IgD-negative memory B cell (primary cell): ENCODE measurements at regions not wholly inside any gene's neighbourhood (a gene's known extent, or its start where the extent isn't known, plus 50 kb on each side); places are given as distances from the start of the nearest gene placed in this dataset.

Experiments used
- H3K27ac Mint-ChIP-seq, 3 donors: one replicate each; pipeline ENCODE4 v1.8.0; 2020 to 2022; ENCODE audit warnings: mild to moderate bottlenecking in 3 of 3, mixed read lengths in 3 of 3, moderate library complexity in 1 of 3
- H3K27me3 Mint-ChIP-seq: one replicate; pipeline ENCODE4 v1.8.0; 2021; ENCODE audit warnings: mixed read lengths
- H3K36me3 Mint-ChIP-seq: one replicate; pipeline ENCODE4 v1.8.0; 2020; ENCODE audit warnings: mild to moderate bottlenecking, mixed read lengths
- H3K4me1 Mint-ChIP-seq, 3 donors: one replicate each; pipeline ENCODE4 v1.8.0; 2020 to 2022; ENCODE audit warnings: mixed read lengths in 3 of 3, mild to moderate bottlenecking in 1 of 3
- H3K4me3 Mint-ChIP-seq, 4 donors: one replicate each; pipeline ENCODE4 v1.8.0; 2020 to 2022; ENCODE audit warnings: mild to moderate bottlenecking in 4 of 4, mixed read lengths in 4 of 4, moderate library complexity in 3 of 4
- H3K9me3 Mint-ChIP-seq, 3 donors: one replicate each; pipeline ENCODE4 v1.8.0; 2020 to 2021; ENCODE audit warnings: mixed read lengths in 3 of 3, mild to moderate bottlenecking in 1 of 3

GRCh38 chr10:28815681-28816080 is 138.4 kb downstream of the BAMBI start:
- H3K4me3 Mint-ChIP-seq: no peak overlapping the region
- H3K9me3 Mint-ChIP-seq: peaks cover 0 to 10% (median 3%) of the 10 kb centered on the region in 3 donors
- no peaks in the 10 kb centered on the region for H3K4me1 Mint-ChIP-seq
- H3K36me3 Mint-ChIP-seq: peaks cover 2% of the 10 kb centered on the region
- no peak overlapping the region for H3K27ac Mint-ChIP-seq
- H3K27me3 Mint-ChIP-seq: peaks cover 2% of the 10 kb centered on the region

- Mint-ChIP-seq H3K27ac (no peak overlapping the region), H3K4me1 (no peaks in the 10 kb centered on the region)
Measured at GRCh38 chr10:28822719-28823464, 145.6 kb downstream of the BAMBI start.

GRCh38 chr10:28823501-28824075 is 146.3 kb downstream of the BAMBI start:
- no peaks in the 10 kb centered on the region for H3K36me3 Mint-ChIP-seq
- peaks cover 2% of the 10 kb centered on the region for H3K27me3 Mint-ChIP-seq

More at GRCh38 chr10:28822719-28823464, 145.6 kb downstream of the BAMBI start:
- Mint-ChIP-seq H3K27me3 (peaks cover 2% of the 10 kb centered on the region), H3K4me3 (no peak overlapping the region), H3K36me3 (no peaks in the 10 kb centered on the region), H3K9me3 (peaks cover 0 to 5% (median 5%) of the 10 kb centered on the region in 3 donors)

GRCh38 chr10:28833313-28833712 is 156.0 kb downstream of the BAMBI start:
- H3K4me3 Mint-ChIP-seq: no peak overlapping the region
- H3K9me3 Mint-ChIP-seq: no peaks in the 10 kb centered on the region
- H3K27ac Mint-ChIP-seq: no peak overlapping the region
- no peaks in the 10 kb centered on the region for H3K36me3 Mint-ChIP-seq
- no peaks in the 10 kb centered on the region for H3K27me3 Mint-ChIP-seq
- H3K4me1 Mint-ChIP-seq: no peaks in the 10 kb centered on the region

More at GRCh38 chr10:28823501-28824075, 146.3 kb downstream of the BAMBI start:
- Mint-ChIP-seq H3K27ac (no peak overlapping the region), H3K4me3 (no peak overlapping the region), H3K4me1 (no peaks in the 10 kb centered on the region), H3K9me3 (peaks cover 0 to 5% (median 5%) of the 10 kb centered on the region in 3 donors)

GRCh38 chr10:28836435-28836743 is 159.1 kb downstream of the BAMBI start:
- Mint-ChIP-seq H3K27ac (no peak overlapping the region), H3K9me3 (no peaks in the 10 kb centered on the region), H3K4me3 (no peak overlapping the region), H3K27me3 (no peaks in the 10 kb centered on the region), H3K36me3 (no peaks in the 10 kb centered on the region), H3K4me1 (no peaks in the 10 kb centered on the region)

- Mint-ChIP-seq H3K4me3 (no peak overlapping the region), H3K4me1 (no peaks in the 10 kb centered on the region)
Measured at GRCh38 chr10:28837613-28838390, 160.5 kb downstream of the BAMBI start.

GRCh38 chr10:28838908-28839307 is 161.6 kb downstream of the BAMBI start:
- Mint-ChIP-seq H3K9me3 (peaks cover 0 to 3% (median 0%) of the 10 kb centered on the region in 3 donors), H3K36me3 (no peaks in the 10 kb centered on the region), H3K4me3 (no peak overlapping the region), H3K27ac (no peak overlapping the region), H3K4me1 (no peaks in the 10 kb centered on the region), H3K27me3 (no peaks in the 10 kb centered on the region)

More at GRCh38 chr10:28837613-28838390, 160.5 kb downstream of the BAMBI start:
- H3K27me3 Mint-ChIP-seq: no peaks in the 10 kb centered on the region
- H3K9me3 Mint-ChIP-seq: no peaks in the 10 kb centered on the region
- H3K36me3 Mint-ChIP-seq: no peaks in the 10 kb centered on the region
- H3K27ac Mint-ChIP-seq: no peak overlapping the region

- no peak overlapping the region for H3K27ac Mint-ChIP-seq
- H3K9me3 Mint-ChIP-seq: peaks cover 0 to 3% (median 0%) of the 10 kb centered on the region in 3 donors
- H3K4me3 Mint-ChIP-seq: no peak overlapping the region
- no peaks in the 10 kb centered on the region for H3K36me3 Mint-ChIP-seq
- no peaks in the 10 kb centered on the region for H3K4me1 Mint-ChIP-seq
- no peaks in the 10 kb centered on the region for H3K27me3 Mint-ChIP-seq
Measured at GRCh38 chr10:28839600-28840007, 162.3 kb downstream of the BAMBI start.

- H3K27me3 Mint-ChIP-seq: no peaks in the 10 kb centered on the region
Measured at GRCh38 chr10:28840202-28840601, 162.9 kb downstream of the BAMBI start.

GRCh38 chr10:28840971-28841370 is 163.7 kb downstream of the BAMBI start:
- Mint-ChIP-seq H3K9me3 (peaks cover under 1 to 3% (median under 1%) of the 10 kb centered on the region in 3 donors), H3K4me1 (no peaks in the 10 kb centered on the region), H3K4me3 (no peak overlapping the region), H3K27me3 (no peaks in the 10 kb centered on the region), H3K27ac (no peak overlapping the region), H3K36me3 (no peaks in the 10 kb centered on the region)

More at GRCh38 chr10:28840202-28840601, 162.9 kb downstream of the BAMBI start:
- Mint-ChIP-seq H3K36me3 (no peaks in the 10 kb centered on the region), H3K4me3 (no peak overlapping the region), H3K27ac (no peak overlapping the region), H3K9me3 (peaks cover 0 to 3% (median 0%) of the 10 kb centered on the region in 3 donors), H3K4me1 (no peaks in the 10 kb centered on the region)

- Mint-ChIP-seq H3K9me3 (peaks cover 3 to 4% (median 3%) of the 10 kb centered on the region in 3 donors), H3K4me1 (no peaks in the 10 kb centered on the region), H3K27ac (no peak overlapping the region)
Measured at GRCh38 chr10:28841625-28842024, 164.3 kb downstream of the BAMBI start.

GRCh38 chr10:28842321-28842720 is 165.0 kb downstream of the BAMBI start:
- Mint-ChIP-seq H3K27me3 (no peaks in the 10 kb centered on the region), H3K4me1 (no peaks in the 10 kb centered on the region), H3K36me3 (no peaks in the 10 kb centered on the region), H3K9me3 (peaks cover 3 to 4% (median 3%) of the 10 kb centered on the region in 3 donors), H3K27ac (no peak overlapping the region), H3K4me3 (no peak overlapping the region)

More at GRCh38 chr10:28841625-28842024, 164.3 kb downstream of the BAMBI start:
- no peaks in the 10 kb centered on the region for H3K36me3 Mint-ChIP-seq
- no peaks in the 10 kb centered on the region for H3K27me3 Mint-ChIP-seq
- H3K4me3 Mint-ChIP-seq: no peak overlapping the region

- H3K27ac Mint-ChIP-seq: no peak overlapping the region
- H3K36me3 Mint-ChIP-seq: no peaks in the 10 kb centered on the region
- H3K9me3 Mint-ChIP-seq: peaks cover 3 to 7% (median 3%) of the 10 kb centered on the region in 3 donors
- H3K27me3 Mint-ChIP-seq: peaks cover 3% of the 10 kb centered on the region
- H3K4me3 Mint-ChIP-seq: no peak overlapping the region
- H3K4me1 Mint-ChIP-seq: no peaks in the 10 kb centered on the region
Measured at GRCh38 chr10:28845009-28845682, 167.8 kb downstream of the BAMBI start.

GRCh38 chr10:28849309-28849708 is 172.0 kb downstream of the BAMBI start:
- peaks cover 0 to 7% (median 6%) of the 10 kb centered on the region in 3 donors for H3K9me3 Mint-ChIP-seq
- no peak overlapping the region for H3K4me3 Mint-ChIP-seq
- H3K36me3 Mint-ChIP-seq: no peaks in the 10 kb centered on the region
- H3K4me1 Mint-ChIP-seq: no peaks in the 10 kb centered on the region
- H3K27ac Mint-ChIP-seq: no peak overlapping the region
- peaks cover 3% of the 10 kb centered on the region for H3K27me3 Mint-ChIP-seq

GRCh38 chr10:28849821-28850220 is 172.5 kb downstream of the BAMBI start:
- Mint-ChIP-seq H3K9me3 (peaks cover 0 to 7% (median 6%) of the 10 kb centered on the region in 3 donors), H3K36me3 (no peaks in the 10 kb centered on the region), H3K27ac (no peak overlapping the region), H3K27me3 (peaks cover 3% of the 10 kb centered on the region), H3K4me3 (no peak overlapping the region), H3K4me1 (no peaks in the 10 kb centered on the region)
